KMS-11 (cell line): ENCODE measurements at regions not wholly inside any gene's neighbourhood (a gene's known extent, or its start where the extent isn't known, plus 50 kb on each side); places are given as distances from the start of the nearest gene placed in this dataset.

Experiments
- H2AFZ ChIP-seq: fragments of 200-600 bp; sonication (generic); 2 replicates; pipeline ENCODE4 v1.6.1; 2016; ENCODE audit warnings: antibody characterized with exemption, mixed run types, low read depth
- H3K27ac ChIP-seq: fragments of 200-600 bp; sonication (generic); 2 replicates; pipeline ENCODE4 v1.6.1; 2016; ENCODE audit warnings: mild to moderate bottlenecking, mixed run types
- H3K27me3 ChIP-seq: fragments of 200-600 bp; sonication (generic); 2 replicates; pipeline ENCODE4 v1.6.1; 2017; ENCODE audit warnings: mild to moderate bottlenecking, low read depth, mixed run types, moderate library complexity; ENCODE audit not compliant: insufficient read depth
- H3K36me3 ChIP-seq: fragments of 200-600 bp; sonication (generic); 2 replicates; pipeline ENCODE4 v1.6.1; 2017; ENCODE audit warnings: mild to moderate bottlenecking, mixed run types; ENCODE audit not compliant: insufficient read depth
- H3K4me1 ChIP-seq: fragments of 200-600 bp; sonication (generic); 2 replicates; pipeline ENCODE4 v1.6.1; 2016; ENCODE audit warnings: mild to moderate bottlenecking, low read depth, mixed run types; ENCODE audit not compliant: poor library complexity, severe bottlenecking
- H3K4me2 ChIP-seq: fragments of 200-600 bp; sonication (generic); 2 replicates; pipeline ENCODE4 v1.7.0; 2016; ENCODE audit warnings: mild to moderate bottlenecking, mixed run types
- H3K4me3 ChIP-seq: fragments of 200-600 bp; sonication (generic); IDR thresholded peaks from 2 replicates; pipeline ENCODE4 v1.6.1; 2017; ENCODE audit warnings: low read depth, low read length, mixed read lengths; ENCODE audit not compliant: insufficient read depth
- H3K79me2 ChIP-seq: fragments of 200-600 bp; sonication (generic); 2 replicates; pipeline ENCODE4 v1.6.1; 2016; ENCODE audit warnings: low read depth, mixed run types; ENCODE audit not compliant: insufficient read depth
- H3K9ac ChIP-seq: fragments of 200-600 bp; sonication (generic); 2 replicates; pipeline ENCODE4 v1.6.1; 2016; ENCODE audit warnings: mild to moderate bottlenecking, mixed run types
- H4K20me1 ChIP-seq: fragments of 200-600 bp; sonication (generic); 2 replicates; pipeline ENCODE4 v1.6.1; 2016; ENCODE audit warnings: mild to moderate bottlenecking, mixed run types; ENCODE audit not compliant: insufficient read depth
- CTCF ChIP-seq: fragments of 200-600 bp; sonication (generic); conservative IDR thresholded peaks from 2 replicates; pipeline ENCODE4 v1.6.1; 2017; ENCODE audit warnings: low read depth, mild to moderate bottlenecking, antibody characterized with exemption, low read length, moderate library complexity, mixed read lengths

- H4K20me1 ChIP-seq, result no peaks in the 10 kb centered on the region
- H3K9ac ChIP-seq, result no peak overlapping the region
- H3K27ac ChIP-seq, result no peak overlapping the region
- H2AFZ ChIP-seq, result no peak overlapping the region
- H3K79me2 ChIP-seq, result no peaks in the 10 kb centered on the region
- no peak overlapping the region for H3K4me3 ChIP-seq
- H3K27me3 ChIP-seq, result no peaks in the 10 kb centered on the region; the same call in 1 of the 2 replicates
- TF ChIP-seq CTCF, result no peak
- no peak overlapping the region for H3K4me2 ChIP-seq
- no peaks in the 10 kb centered on the region for H3K4me1 ChIP-seq
- H3K36me3 ChIP-seq, result no peaks in the 10 kb centered on the region
These were observed 77.7 kb upstream of the ADAMTS2 start for GRCh38 chr5:179422908-179423481.

GRCh38 chr5:179422213-179422855 is 77.1 kb upstream of the ADAMTS2 start:
- no peak overlapping the region for H3K4me3 ChIP-seq
- no peak for TF ChIP-seq CTCF
- H3K4me2 ChIP-seq, result no peak overlapping the region
- no peak overlapping the region for H3K9ac ChIP-seq
- H2AFZ ChIP-seq, result no peak overlapping the region
- no peaks in the 10 kb centered on the region for H4K20me1 ChIP-seq
- H3K79me2 ChIP-seq, result no peaks in the 10 kb centered on the region
- H3K27me3 ChIP-seq, result no peaks in the 10 kb centered on the region; the same call in 1 of the 2 replicates
- no peaks in the 10 kb centered on the region for H3K36me3 ChIP-seq
- H3K27ac ChIP-seq, result no peak overlapping the region
- H3K4me1 ChIP-seq, result no peaks in the 10 kb centered on the region

- no peak for TF ChIP-seq CTCF
- no peak overlapping the region for H3K9ac ChIP-seq
- H3K4me2 ChIP-seq, result no peak overlapping the region
- H4K20me1 ChIP-seq, result no peaks in the 10 kb centered on the region
- no peak overlapping the region for H2AFZ ChIP-seq
- H3K27ac ChIP-seq, result no peak overlapping the region
- H3K4me1 ChIP-seq, result no peaks in the 10 kb centered on the region
- H3K27me3 ChIP-seq, result no peaks in the 10 kb centered on the region
- H3K36me3 ChIP-seq, result no peaks in the 10 kb centered on the region
- H3K79me2 ChIP-seq, result no peaks in the 10 kb centered on the region
- H3K4me3 ChIP-seq, result no peak overlapping the region
These were observed 76.1 kb upstream of the ADAMTS2 start for GRCh38 chr5:179421144-179421901.

GRCh38 chr5:179420476-179420875 is 75.2 kb upstream of the ADAMTS2 start:
- no peaks in the 10 kb centered on the region for H4K20me1 ChIP-seq
- H3K4me2 ChIP-seq, result no peak overlapping the region
- H3K9ac ChIP-seq, result no peak overlapping the region
- no peak overlapping the region for H3K27ac ChIP-seq
- no peak overlapping the region for H2AFZ ChIP-seq
- no peaks in the 10 kb centered on the region for H3K36me3 ChIP-seq
- H3K79me2 ChIP-seq, result no peaks in the 10 kb centered on the region
- H3K4me3 ChIP-seq, result no peak overlapping the region
- H3K27me3 ChIP-seq, result no peaks in the 10 kb centered on the region
- TF ChIP-seq CTCF, result no peak
- H3K4me1 ChIP-seq, result no peaks in the 10 kb centered on the region
